ENCODE measurements at regions not wholly inside any gene's neighbourhood (a gene's known extent, or its start where the extent isn't known, plus 50 kb on each side); places are given as distances from the start of the nearest gene placed in this dataset.

DNA sequence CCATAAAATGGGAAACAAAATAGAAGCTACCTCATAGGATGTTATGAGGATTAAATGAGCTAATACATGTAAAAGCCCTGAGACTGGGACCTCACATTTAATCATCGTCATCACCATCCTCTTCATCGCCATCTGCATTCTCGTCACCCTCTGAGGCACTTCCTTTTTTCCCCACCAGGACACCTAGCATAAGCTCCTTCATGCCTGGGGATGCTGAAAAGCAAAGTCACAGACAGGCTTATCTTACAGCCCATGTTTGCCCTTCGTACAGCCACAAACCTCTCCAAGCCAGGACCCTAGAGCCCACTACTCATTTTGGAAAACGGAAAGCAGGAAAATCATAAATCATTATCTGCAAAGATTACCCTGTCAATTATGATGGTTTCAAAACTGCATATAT, 249.6 kb downstream of the GPAM start:
- Histone ChIP-seq H3K27me3 (no peaks in the 10 kb centered on the region), H3K36me3 (no peaks in the 10 kb centered on the region), H3K4me1 (no peaks in the 10 kb centered on the region), H3K9me3 (no peaks in the 10 kb centered on the region), H3K27ac (no peak overlapping the region), H3K4me3 (no peak overlapping the region)
- TF ChIP-seq, protein P1, sequence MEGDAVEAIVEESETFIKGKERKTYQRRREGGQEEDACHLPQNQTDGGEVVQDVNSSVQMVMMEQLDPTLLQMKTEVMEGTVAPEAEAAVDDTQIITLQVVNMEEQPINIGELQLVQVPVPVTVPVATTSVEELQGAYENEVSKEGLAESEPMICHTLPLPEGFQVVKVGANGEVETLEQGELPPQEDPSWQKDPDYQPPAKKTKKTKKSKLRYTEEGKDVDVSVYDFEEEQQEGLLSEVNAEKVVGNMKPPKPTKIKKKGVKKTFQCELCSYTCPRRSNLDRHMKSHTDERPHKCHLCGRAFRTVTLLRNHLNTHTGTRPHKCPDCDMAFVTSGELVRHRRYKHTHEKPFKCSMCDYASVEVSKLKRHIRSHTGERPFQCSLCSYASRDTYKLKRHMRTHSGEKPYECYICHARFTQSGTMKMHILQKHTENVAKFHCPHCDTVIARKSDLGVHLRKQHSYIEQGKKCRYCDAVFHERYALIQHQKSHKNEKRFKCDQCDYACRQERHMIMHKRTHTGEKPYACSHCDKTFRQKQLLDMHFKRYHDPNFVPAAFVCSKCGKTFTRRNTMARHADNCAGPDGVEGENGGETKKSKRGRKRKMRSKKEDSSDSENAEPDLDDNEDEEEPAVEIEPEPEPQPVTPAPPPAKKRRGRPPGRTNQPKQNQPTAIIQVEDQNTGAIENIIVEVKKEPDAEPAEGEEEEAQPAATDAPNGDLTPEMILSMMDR (IDR thresholded peaks at IDR 0.05), result no peak
- no peak for TF ChIP-seq POLR2A (IDR thresholded peaks at IDR 0.05)
- no peak for DNase-seq
- intact Hi-C loops (cut with DNase I; ENCODE audit: low total_unique reads), result no loop called here

DNA sequence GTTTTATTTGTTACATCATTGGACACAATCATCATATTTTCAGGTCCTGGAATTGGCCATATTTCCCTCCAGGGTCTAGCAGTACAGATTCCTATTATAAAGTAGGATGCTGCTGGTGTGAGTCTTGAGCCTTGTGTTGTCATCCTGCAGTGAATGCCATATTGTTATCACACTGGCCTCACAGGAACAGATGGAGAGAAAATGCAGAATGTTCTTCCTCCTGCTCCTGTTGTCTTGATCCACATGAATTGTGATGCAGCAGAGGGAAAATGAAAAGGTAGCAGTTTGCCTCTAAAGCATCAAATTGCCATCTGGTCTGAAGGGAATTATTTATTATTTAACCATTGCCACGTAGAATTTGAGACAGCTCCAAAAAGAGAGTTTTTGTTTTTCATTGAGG, 248.6 kb downstream of the GPAM start:
- H3K4me1 ChIP-seq, result no peaks in the 10 kb centered on the region
- no peak for TF ChIP-seq POLR2A (IDR thresholded peaks at IDR 0.05)
- TF ChIP-seq, protein P1 (IDR thresholded peaks at IDR 0.05), result no peak
- H3K9me3 ChIP-seq, result no peaks in the 10 kb centered on the region
- H3K4me3 ChIP-seq, result no peak overlapping the region
- no peaks in the 10 kb centered on the region for H3K36me3 ChIP-seq
- no peak overlapping the region for H3K27ac ChIP-seq
- DNase-seq, result no peak
- intact Hi-C loops (cut with DNase I; ENCODE audit: low total_unique reads), result no loop called here
- H3K27me3 ChIP-seq, result no peaks in the 10 kb centered on the region

DNA sequence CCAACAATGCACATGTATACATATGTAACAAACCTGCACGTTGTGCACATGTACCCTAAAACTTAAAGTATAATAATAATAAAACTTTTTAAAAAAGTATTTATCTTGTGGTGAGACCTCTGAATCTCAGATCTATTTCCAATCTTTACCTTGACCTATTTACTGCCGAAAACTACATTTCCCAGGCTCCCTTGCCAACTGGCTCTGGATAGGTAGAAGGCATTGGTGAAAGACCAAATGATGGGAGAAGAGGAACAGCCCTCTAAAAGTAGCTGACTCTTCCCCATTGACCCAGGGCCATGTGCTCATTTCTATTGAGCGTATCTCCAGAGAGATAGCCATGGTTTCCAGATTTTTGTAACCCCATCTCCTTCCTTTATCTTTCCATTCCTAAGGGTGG, 247.4 kb downstream of the GPAM start:
- Histone ChIP-seq H3K36me3 (no peaks in the 10 kb centered on the region), H3K4me1 (no peaks in the 10 kb centered on the region), H3K9me3 (no peaks in the 10 kb centered on the region), H3K4me3 (no peak overlapping the region), H3K27me3 (no peaks in the 10 kb centered on the region), H3K27ac (no peak overlapping the region)
- TF ChIP-seq, protein P1 (IDR thresholded peaks at IDR 0.05), result no peak
- TF ChIP-seq POLR2A (IDR thresholded peaks at IDR 0.05), result no peak
- intact Hi-C loops (cut with DNase I; ENCODE audit: low total_unique reads), result no loop called here
- DNase-seq, result no peak

DNA sequence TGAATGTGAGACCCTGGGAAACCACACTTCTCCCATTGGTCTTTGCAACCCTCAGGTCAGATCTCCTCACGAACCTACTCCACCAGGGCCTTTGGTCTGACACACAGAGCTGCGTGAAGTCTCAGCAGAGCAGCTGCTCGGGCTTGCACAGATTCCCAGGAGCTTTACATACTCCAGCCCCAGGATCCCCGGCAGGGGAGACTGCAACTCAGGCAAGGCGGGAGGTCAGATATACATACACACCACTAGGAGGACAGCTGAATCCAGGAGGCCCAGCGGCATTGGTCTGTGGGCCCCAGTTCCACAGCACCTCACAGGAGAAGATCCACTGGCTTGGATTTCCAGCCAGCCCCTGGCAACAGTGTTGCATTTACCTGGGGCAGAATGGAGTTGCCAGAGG, 239.2 kb downstream of the GPAM start:
- Histone ChIP-seq H3K27ac (no peak overlapping the region), H3K4me1 (no peaks in the 10 kb centered on the region), H3K9me3 (no peaks in the 10 kb centered on the region), H3K36me3 (no peaks in the 10 kb centered on the region), H3K4me3 (no peak overlapping the region), H3K27me3 (no peaks in the 10 kb centered on the region)
- TF ChIP-seq, protein P1 (IDR thresholded peaks at IDR 0.05), result no peak
- no peak for TF ChIP-seq POLR2A (IDR thresholded peaks at IDR 0.05)
- no peak for DNase-seq
- intact Hi-C loops (cut with DNase I; ENCODE audit: low total_unique reads), result no loop called here

DNA sequence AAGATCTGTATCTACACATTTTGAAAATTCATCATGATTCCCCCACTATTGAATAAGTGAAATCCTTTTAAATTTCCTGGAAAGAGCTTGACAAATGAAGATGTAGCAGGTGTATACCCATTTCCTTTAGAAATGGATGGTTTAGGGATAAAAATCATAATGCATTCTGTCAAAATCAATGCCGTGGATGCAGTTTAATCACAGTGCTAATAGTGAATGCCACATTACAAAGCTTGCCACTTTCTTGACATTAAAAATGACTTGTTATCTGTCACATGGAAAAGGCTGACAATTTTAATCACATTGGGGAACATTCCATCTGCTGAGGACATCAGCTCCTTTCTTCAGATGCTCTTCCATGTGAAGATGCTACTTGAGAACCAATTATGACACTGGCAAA, 229.6 kb downstream of the GPAM start:
- Histone ChIP-seq H3K4me3 (no peak overlapping the region), H3K9me3 (no peaks in the 10 kb centered on the region), H3K27ac (no peak overlapping the region), H3K4me1 (no peaks in the 10 kb centered on the region), H3K36me3 (no peaks in the 10 kb centered on the region), H3K27me3 (no peaks in the 10 kb centered on the region)
- DNase-seq, result no peak
- intact Hi-C loops (cut with DNase I; ENCODE audit: low total_unique reads), result no loop called here
- TF ChIP-seq POLR2A (IDR thresholded peaks at IDR 0.05), result no peak
- TF ChIP-seq, protein P1 (IDR thresholded peaks at IDR 0.05), result no peak
